WI38 (cell line): ENCODE measurements at regions not wholly inside any gene's neighbourhood (a gene's known extent, or its start where the extent isn't known, plus 50 kb on each side); places are given as distances from the start of the nearest gene placed in this dataset.
"Not testable (repeated sequence)": the region's sequence is repeated elsewhere in the genome, so short reads cannot be mapped to it uniquely, and the experiment has no call there.

ENCODE experiments used
- H3K4me3 ChIP-seq: 2 replicates; pipeline ENCODE4 v1.5.1; 2011; ENCODE audit warnings: low read depth, mild to moderate bottlenecking, control low read depth, low read length
- TF ChIP-seq, protein P1 (sequence below): IDR thresholded peaks from 2 replicates; pipeline ENCODE4 v1.5.1; 2012; ENCODE audit warnings: low read depth, mild to moderate bottlenecking, control low read depth, low read length

- H3K4me3 ChIP-seq = no peak overlapping the region
- TF ChIP-seq, protein P1, sequence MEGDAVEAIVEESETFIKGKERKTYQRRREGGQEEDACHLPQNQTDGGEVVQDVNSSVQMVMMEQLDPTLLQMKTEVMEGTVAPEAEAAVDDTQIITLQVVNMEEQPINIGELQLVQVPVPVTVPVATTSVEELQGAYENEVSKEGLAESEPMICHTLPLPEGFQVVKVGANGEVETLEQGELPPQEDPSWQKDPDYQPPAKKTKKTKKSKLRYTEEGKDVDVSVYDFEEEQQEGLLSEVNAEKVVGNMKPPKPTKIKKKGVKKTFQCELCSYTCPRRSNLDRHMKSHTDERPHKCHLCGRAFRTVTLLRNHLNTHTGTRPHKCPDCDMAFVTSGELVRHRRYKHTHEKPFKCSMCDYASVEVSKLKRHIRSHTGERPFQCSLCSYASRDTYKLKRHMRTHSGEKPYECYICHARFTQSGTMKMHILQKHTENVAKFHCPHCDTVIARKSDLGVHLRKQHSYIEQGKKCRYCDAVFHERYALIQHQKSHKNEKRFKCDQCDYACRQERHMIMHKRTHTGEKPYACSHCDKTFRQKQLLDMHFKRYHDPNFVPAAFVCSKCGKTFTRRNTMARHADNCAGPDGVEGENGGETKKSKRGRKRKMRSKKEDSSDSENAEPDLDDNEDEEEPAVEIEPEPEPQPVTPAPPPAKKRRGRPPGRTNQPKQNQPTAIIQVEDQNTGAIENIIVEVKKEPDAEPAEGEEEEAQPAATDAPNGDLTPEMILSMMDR = no peak
Observed at GRCh38 chr11:72525466-72525865, 91.1 kb upstream of the CLPB start.

GRCh38 chr11:72524711-72525110 is 90.4 kb upstream of the CLPB start:
- TF ChIP-seq, protein P1 = no peak

GRCh38 chr11:72523991-72524390 is 89.7 kb upstream of the CLPB start:
- TF ChIP-seq, protein P1 = no peak
- H3K4me3 ChIP-seq = no peak overlapping the region

More at GRCh38 chr11:72524711-72525110, 90.4 kb upstream of the CLPB start:
- no peak overlapping the region for H3K4me3 ChIP-seq

- no peak overlapping the region for H3K4me3 ChIP-seq
- TF ChIP-seq, protein P1 = no peak
Observed at GRCh38 chr11:72522186-72522585, 87.9 kb upstream of the CLPB start.

GRCh38 chr11:72521664-72522063 is 87.3 kb upstream of the CLPB start:
- TF ChIP-seq, protein P1 = no peak
- H3K4me3 ChIP-seq = no peak overlapping the region

GRCh38 chr11:72520815-72521214 is 86.5 kb upstream of the CLPB start:
- no peak overlapping the region for H3K4me3 ChIP-seq
- TF ChIP-seq, protein P1 = no peak

GRCh38 chr11:72519882-72520281 is 85.6 kb upstream of the CLPB start:
- not testable (repeated sequence) for H3K4me3 ChIP-seq

DNA sequence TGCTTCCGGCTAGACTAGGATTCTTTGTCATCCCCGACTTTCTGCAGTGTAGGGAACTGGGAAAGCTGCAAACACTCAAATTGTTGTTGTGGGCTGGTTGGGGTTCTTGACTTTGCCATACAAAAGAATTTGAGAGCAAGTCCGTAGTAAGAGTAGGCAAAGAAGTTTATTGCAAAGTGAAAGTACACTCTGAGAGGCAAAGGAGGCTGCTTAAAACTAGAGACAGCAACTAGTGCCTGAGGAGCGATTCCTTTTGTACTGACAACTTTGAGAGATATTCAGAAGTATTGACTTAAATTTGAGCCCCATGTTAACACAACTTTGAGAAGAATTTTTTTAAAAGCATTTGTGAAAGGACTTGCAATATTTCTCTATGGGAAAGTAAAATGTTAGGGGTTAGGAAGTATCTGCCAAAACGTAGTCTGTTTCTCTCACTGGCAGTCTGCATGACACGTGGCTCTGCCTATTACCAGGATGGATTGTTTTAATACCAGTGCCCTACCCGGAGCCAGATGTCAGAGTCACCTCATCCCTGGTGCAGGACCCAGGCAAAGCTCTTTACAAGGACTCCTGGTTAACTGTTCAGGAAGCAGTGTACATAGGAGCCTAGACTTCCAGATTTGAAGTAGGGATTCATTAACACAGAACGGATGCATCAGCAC is 85.0 kb upstream of the CLPB start:
- peak overlapping the region; percentile 35 for H3K4me3 ChIP-seq
- TF ChIP-seq, protein P1 = no peak
